Peyer's patch (tissue), 4 donors: ENCODE measurements at regions not wholly inside any gene's neighbourhood (a gene's known extent, or its start where the extent isn't known, plus 50 kb on each side); places are given as distances from the start of the nearest gene placed in this dataset.

Experiments used
- DNase-seq, 3 donors: peaks; one replicate each; pipeline ENCODE4 v3.0.0-alpha.2; 2017 to 2019
- H3K27ac ChIP-seq, 4 donors: fragments of 200-600 bp; sonication (generic); one replicate each; pipeline ENCODE4 v1.5.1; 2016 to 2019
- H3K27me3 ChIP-seq, 2 donors: fragments of 200-600 bp; sonication (generic); one replicate each; pipeline ENCODE4 v1.5.1; 2019
- H3K36me3 ChIP-seq, 3 donors: fragments of 200-600 bp; sonication (generic); one replicate each; pipeline ENCODE4 v1.5.1; 2016 to 2019
- H3K4me1 ChIP-seq, 4 donors: fragments of 200-600 bp; sonication (generic); one replicate each; pipeline ENCODE4 v1.5.1; 2016 to 2019
- H3K4me3 ChIP-seq, 4 donors: fragments of 200-600 bp; sonication (generic); 1 replicate in 3 of 4; 2 replicates in 1 of 4; pipeline ENCODE4 v1.5.1; 2016 to 2019; ENCODE audit warnings: mild to moderate bottlenecking in 1 of 4
- H3K9me3 ChIP-seq, 4 donors: fragments of 200-600 bp; sonication (generic); one replicate each; pipeline ENCODE4 v1.5.1; 2016 to 2019; ENCODE audit warnings: mild to moderate bottlenecking in 1 of 4
- POLR2A ChIP-seq, 2 donors: fragments of 450-650 bp; IDR thresholded peaks; one replicate each; pipeline ENCODE4 v1.5.1; 2017; ENCODE audit warnings: antibody characterized with exemption in 2 of 2, mild to moderate bottlenecking in 2 of 2, moderate library complexity in 2 of 2
- TF ChIP-seq, protein P1 (sequence below), 6 experiments: fragments of 450-650 bp in 4 of 6; fragments of 200-600 bp in 2 of 6; sonication (generic) in 1 of 6; IDR thresholded peaks; one replicate each; pipeline ENCODE4 v1.5.1; 2017 to 2019; ENCODE audit warnings: antibody characterized with exemption in 6 of 6, mild to moderate bottlenecking in 3 of 6, moderate library complexity in 1 of 6

DNA sequence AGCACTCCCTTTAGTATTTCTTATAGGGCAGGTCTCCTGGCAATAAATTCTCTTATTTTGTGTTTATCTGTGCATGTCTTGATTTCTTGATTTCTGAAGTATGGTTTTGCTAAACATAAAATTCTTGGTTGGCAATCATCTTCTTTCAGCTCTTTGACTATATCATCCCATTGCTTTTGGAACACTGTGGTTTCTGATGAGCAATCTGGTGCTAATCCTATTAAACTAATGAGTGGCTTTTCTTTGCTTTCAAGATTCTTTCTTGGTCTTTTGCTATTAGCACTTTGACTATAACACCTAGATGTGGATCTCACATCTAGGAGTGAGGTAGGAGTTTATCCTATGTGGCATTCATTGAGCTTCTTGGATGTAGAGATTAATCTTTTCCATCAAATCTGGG, 120.7 kb upstream of the MED13L start:
- H3K36me3 ChIP-seq: no peaks in the 10 kb centered on the region
- H3K4me1 ChIP-seq: no peaks in the 10 kb centered on the region
- DNase-seq: no peak
- H3K9me3 ChIP-seq: peaks cover 0 to 5% (median 0%) of the 10 kb centered on the region in 4 donors
- no peak for TF ChIP-seq POLR2A (IDR thresholded peaks at IDR 0.05)
- TF ChIP-seq, protein P1, sequence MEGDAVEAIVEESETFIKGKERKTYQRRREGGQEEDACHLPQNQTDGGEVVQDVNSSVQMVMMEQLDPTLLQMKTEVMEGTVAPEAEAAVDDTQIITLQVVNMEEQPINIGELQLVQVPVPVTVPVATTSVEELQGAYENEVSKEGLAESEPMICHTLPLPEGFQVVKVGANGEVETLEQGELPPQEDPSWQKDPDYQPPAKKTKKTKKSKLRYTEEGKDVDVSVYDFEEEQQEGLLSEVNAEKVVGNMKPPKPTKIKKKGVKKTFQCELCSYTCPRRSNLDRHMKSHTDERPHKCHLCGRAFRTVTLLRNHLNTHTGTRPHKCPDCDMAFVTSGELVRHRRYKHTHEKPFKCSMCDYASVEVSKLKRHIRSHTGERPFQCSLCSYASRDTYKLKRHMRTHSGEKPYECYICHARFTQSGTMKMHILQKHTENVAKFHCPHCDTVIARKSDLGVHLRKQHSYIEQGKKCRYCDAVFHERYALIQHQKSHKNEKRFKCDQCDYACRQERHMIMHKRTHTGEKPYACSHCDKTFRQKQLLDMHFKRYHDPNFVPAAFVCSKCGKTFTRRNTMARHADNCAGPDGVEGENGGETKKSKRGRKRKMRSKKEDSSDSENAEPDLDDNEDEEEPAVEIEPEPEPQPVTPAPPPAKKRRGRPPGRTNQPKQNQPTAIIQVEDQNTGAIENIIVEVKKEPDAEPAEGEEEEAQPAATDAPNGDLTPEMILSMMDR (IDR thresholded peaks at IDR 0.05): no peak
- H3K27ac ChIP-seq: no peak overlapping the region
- H3K4me3 ChIP-seq: no peak overlapping the region
- no peaks in the 10 kb centered on the region for H3K27me3 ChIP-seq

DNA sequence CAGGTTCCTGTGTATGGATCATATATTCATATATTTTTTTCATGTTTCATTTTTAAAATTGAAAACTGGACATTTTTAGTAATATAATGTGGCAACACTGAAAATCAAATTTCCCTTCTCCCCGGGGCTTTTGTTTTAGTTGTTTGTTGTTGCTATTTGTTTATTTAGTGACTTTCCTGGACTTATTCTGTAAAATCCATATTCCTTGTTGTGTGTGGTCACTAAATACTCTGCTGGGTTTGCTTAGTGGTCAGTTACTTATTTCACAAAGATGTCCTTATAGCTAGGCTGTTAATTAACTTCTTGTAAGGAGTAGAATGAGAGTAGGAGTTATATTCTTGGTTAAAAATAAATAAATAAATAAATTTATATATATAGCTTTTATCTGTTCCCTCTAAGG, 121.6 kb upstream of the MED13L start:
- Histone ChIP-seq H3K9me3 (peaks cover 0 to 5% (median 0%) of the 10 kb centered on the region in 4 donors), H3K36me3 (no peaks in the 10 kb centered on the region), H3K4me1 (no peaks in the 10 kb centered on the region), H3K27ac (no peak overlapping the region), H3K27me3 (no peaks in the 10 kb centered on the region), H3K4me3 (no peak overlapping the region)
- TF ChIP-seq POLR2A (IDR thresholded peaks at IDR 0.05): no peak
- TF ChIP-seq, protein P1 (IDR thresholded peaks at IDR 0.05): no peak
- no peak for DNase-seq

DNA sequence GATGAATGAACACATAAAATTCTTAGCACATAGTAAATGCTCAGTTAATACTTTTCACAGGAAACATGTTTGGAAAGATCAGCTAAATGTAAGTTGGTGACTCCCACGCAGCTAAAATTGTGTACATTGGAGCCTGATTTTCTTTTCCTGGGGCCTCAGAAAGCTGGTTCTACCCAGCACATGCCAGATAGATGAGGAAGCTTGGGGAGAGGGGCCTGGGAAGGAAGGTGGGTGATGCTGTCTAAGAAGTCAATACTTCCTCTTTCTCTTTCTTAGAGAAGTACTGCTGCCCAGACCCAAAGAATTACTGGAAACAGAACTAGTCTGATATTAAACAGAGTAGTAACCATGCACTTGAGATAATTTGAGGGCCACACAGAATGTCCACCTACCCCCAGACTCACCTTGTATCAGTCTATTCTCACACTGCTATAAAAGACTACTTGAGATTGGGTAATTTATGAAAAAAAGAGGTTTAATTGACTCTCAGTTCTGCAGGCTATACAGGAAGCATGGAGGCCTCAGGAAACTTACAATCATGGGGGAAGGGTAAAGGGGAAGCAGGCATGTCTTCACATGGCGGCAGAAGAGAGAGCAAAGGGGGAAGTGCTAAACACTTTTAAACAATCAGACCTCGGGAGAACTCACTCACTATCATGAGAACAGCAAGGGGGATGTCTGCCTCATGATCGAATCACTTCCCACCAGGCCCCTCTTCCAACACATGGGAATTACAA, 123.3 kb upstream of the MED13L start:
- Histone ChIP-seq H3K9me3 (peaks cover 0 to 5% (median 0%) of the 10 kb centered on the region in 4 donors), H3K4me3 (no peak overlapping the region), H3K27me3 (no peaks in the 10 kb centered on the region), H3K36me3 (no peaks in the 10 kb centered on the region), H3K27ac (no peak overlapping the region), H3K4me1 (no peaks in the 10 kb centered on the region)
- TF ChIP-seq, protein P1 (IDR thresholded peaks at IDR 0.05): no peak
- no peak for TF ChIP-seq POLR2A (IDR thresholded peaks at IDR 0.05)
- DNase-seq: no peak

DNA sequence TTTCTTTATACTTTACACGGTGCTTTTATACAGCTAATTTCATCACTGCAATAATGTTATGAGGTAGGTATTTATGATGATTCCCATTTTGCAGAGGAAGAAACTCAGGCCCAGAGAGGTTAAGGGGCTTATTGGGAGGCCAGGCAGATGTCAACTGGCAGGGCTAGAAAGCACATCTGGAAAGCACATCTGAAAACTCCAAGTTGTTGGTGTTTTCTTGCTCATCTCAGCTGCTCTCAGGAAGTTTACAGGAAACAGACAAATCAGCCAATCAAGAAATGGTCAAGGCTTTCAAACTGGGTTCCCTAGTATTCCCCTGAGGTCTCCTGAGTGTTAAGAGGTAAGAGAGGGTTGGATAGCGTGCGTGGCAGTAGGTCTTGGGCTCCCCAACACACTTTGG, 124.1 kb upstream of the MED13L start:
- H3K4me1 ChIP-seq: no peaks in the 10 kb centered on the region
- no peak overlapping the region for H3K27ac ChIP-seq
- TF ChIP-seq POLR2A (IDR thresholded peaks at IDR 0.05): no peak
- TF ChIP-seq, protein P1 (IDR thresholded peaks at IDR 0.05): no peak
- no peaks in the 10 kb centered on the region for H3K27me3 ChIP-seq
- H3K9me3 ChIP-seq: peaks cover 0 to 5% (median 0%) of the 10 kb centered on the region in 4 donors
- DNase-seq: no peak
- no peaks in the 10 kb centered on the region for H3K36me3 ChIP-seq
- no peak overlapping the region for H3K4me3 ChIP-seq

DNA sequence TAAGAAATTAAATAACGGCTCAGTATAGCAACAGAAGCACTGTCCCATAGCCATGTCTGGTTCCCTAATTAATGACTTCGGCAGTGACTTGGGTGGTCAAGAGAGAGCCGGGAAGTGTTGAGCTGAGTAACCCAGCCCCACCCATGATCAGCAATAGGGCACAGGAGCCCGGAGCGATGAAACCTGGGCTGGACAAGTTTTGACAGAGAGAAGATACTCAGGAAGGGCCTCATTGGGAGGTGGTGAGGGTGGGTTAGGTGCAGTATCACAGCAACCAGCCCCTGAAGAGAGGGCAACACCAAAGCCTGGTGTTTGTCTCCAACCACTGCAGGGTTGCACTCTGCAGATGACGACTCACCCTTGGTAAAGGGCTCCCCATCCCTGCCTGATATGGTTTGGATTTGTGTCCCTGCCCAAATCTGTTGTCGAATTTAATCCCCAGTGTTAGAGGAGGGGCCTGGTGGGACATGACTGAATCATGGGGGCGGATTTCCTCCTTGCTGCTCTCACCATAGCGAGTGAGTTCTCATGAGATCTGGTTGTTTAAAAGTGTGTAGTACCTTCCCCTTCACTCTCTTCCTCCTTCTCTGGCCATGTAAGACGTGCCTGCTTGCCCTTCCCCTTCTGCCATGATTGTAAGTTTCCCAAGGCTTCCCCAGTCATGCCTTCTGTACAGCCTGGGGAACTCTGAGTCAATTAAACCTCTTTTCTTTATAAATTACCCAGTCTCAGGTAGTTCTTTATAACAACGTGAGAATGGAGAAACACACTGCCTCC, 124.9 kb upstream of the MED13L start:
- Histone ChIP-seq H3K27ac (no peak overlapping the region), H3K4me1 (no peaks in the 10 kb centered on the region), H3K27me3 (no peaks in the 10 kb centered on the region), H3K36me3 (no peaks in the 10 kb centered on the region), H3K4me3 (no peak overlapping the region), H3K9me3 (peaks cover 0 to 5% (median 0%) of the 10 kb centered on the region in 4 donors)
- no peak for DNase-seq
- no peak for TF ChIP-seq POLR2A (IDR thresholded peaks at IDR 0.05)
- TF ChIP-seq, protein P1 (IDR thresholded peaks at IDR 0.05): no peak
